ENCODE measurements at regions not wholly inside any gene's neighbourhood (a gene's known extent, or its start where the extent isn't known, plus 50 kb on each side); places are given as distances from the start of the nearest gene placed in this dataset.

DNA sequence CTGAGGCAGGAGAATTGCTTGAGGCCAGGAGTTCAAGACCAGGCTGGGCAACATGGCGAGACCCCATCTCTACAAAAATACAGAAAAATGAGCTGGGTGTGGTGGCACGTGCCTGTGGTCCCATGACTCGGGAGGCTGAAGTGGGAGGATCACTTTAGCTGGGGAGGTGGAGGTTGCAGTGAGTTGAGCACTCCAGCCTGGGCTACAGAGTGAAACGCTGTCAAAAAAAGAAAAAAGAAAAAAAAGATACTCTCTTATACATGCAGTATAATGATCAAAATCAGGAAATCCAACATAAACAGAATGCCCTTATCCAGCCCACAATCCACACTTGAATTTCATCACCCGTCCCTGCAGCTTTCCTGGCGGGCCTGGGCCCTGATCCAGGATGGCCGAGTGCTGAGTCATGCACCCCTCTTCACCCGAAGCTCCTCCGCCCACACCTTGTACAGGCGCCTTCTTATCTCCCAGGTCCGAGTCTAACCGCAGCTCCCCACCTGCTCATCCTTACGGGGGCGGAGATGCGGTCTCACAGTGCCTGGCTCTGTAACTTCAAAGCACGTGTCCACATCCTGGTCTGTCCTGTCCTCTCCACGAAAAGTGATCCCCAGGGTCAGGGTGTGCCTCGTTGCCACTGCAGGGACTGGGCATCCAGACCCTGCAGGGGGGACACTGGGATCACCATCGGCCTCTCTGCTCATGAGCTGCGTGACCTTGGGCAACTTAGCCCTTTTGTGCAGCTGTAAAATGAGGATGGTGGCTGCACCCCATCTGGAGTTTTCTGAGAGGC is 120.2 kb upstream of the SLC45A1 start (continued):
- TF ChIP-seq, protein P1, sequence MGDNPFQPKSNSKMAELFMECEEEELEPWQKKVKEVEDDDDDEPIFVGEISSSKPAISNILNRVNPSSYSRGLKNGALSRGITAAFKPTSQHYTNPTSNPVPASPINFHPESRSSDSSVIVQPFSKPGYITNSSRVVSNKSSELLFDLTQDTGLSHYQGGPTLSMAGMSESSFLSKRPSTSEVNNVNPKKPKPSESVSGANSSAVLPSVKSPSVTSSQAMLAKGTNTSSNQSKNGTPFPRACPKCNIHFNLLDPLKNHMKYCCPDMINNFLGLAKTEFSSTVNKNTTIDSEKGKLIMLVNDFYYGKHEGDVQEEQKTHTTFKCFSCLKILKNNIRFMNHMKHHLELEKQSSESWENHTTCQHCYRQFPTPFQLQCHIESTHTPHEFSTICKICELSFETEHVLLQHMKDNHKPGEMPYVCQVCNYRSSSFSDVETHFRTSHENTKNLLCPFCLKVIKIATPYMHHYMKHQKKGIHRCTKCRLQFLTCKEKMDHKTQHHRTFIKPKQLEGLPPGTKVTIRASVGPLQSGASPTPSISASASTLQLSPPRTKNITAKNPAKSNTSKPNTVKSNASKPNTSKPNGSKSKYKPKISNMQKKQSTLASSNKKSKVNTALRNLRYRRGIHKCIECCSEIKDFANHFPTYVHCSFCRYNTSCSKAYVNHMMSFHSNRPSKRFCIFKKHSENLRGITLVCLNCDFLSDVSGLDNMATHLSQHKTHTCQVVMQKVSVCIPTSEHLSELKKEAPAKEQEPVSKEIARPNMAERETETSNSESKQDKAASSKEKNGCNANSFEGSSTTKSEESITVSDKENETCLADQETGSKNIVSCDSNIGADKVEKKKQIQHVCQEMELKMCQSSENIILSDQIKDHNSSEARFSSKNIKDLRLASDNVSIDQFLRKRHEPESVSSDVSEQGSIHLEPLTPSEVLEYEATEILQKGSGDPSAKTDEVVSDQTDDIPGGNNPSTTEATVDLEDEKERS (CRISPR knock-in tag; IDR thresholded peaks at IDR 0.05): 0 out of 2 replicates have a peak, but pooled peaks have one; percentile 49
- TF ChIP-seq, protein P2, sequence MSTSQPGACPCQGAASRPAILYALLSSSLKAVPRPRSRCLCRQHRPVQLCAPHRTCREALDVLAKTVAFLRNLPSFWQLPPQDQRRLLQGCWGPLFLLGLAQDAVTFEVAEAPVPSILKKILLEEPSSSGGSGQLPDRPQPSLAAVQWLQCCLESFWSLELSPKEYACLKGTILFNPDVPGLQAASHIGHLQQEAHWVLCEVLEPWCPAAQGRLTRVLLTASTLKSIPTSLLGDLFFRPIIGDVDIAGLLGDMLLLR (CRISPR knock-in tag; IDR thresholded peaks at IDR 0.05): peak; percentile 76; the same call in 1 of the 2 replicates
- peak; percentile 87 for TF ChIP-seq HDAC2 (CRISPR knock-in tag; IDR thresholded peaks at IDR 0.05)
- peak; percentile 98 for TF ChIP-seq CBFB (CRISPR knock-in tag; IDR thresholded peaks at IDR 0.05)
- TF ChIP-seq, protein P3, sequence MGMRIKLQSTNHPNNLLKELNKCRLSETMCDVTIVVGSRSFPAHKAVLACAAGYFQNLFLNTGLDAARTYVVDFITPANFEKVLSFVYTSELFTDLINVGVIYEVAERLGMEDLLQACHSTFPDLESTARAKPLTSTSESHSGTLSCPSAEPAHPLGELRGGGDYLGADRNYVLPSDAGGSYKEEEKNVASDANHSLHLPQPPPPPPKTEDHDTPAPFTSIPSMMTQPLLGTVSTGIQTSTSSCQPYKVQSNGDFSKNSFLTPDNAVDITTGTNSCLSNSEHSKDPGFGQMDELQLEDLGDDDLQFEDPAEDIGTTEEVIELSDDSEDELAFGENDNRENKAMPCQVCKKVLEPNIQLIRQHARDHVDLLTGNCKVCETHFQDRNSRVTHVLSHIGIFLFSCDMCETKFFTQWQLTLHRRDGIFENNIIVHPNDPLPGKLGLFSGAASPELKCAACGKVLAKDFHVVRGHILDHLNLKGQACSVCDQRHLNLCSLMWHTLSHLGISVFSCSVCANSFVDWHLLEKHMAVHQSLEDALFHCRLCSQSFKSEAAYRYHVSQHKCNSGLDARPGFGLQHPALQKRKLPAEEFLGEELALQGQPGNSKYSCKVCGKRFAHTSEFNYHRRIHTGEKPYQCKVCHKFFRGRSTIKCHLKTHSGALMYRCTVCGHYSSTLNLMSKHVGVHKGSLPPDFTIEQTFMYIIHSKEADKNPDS (CRISPR knock-in tag; IDR thresholded peaks at IDR 0.05): no peak
- 0 out of 2 replicates have a peak, but pooled peaks have one; percentile 54 for TF ChIP-seq CHD4 (IDR thresholded peaks at IDR 0.05; ENCODE audit: borderline replicate concordance, low read length)
- TF ChIP-seq MED13 (CRISPR knock-in tag; IDR thresholded peaks at IDR 0.05): peak; percentile 93
- TF ChIP-seq PHF21A (CRISPR knock-in tag; IDR thresholded peaks at IDR 0.05): peak; percentile 60; the same call in 1 of the 2 replicates
- no peak for TF ChIP-seq NPAS2 (CRISPR knock-in tag; IDR thresholded peaks at IDR 0.05; ENCODE audit: borderline replicate concordance)
- no peak for TF ChIP-seq RAD21 (CRISPR knock-in tag; IDR thresholded peaks at IDR 0.05)
- 0 out of 2 replicates have a peak, but pooled peaks have one; percentile 17 for TF ChIP-seq TGIF2 (CRISPR knock-in tag; IDR thresholded peaks at IDR 0.05)
- TF ChIP-seq RXRB (CRISPR knock-in tag; IDR thresholded peaks at IDR 0.05; ENCODE audit: borderline replicate concordance): peak; percentile 68; the same call in 1 of the 2 replicates
- TF ChIP-seq, protein P4, sequence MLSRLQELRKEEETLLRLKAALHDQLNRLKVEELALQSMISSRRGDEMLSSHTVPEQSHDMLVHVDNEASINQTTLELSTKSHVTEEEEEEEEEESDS (CRISPR knock-in tag; IDR thresholded peaks at IDR 0.05; ENCODE audit: borderline replicate concordance): no peak
- peak; percentile 77; the same call in 1 of the 2 replicates for TF ChIP-seq ZMYM2 (CRISPR knock-in tag; IDR thresholded peaks at IDR 0.05)
- no peak for TF ChIP-seq REL (CRISPR knock-in tag; conservative IDR thresholded peaks at IDR 0.05)
- TF ChIP-seq, protein P5, sequence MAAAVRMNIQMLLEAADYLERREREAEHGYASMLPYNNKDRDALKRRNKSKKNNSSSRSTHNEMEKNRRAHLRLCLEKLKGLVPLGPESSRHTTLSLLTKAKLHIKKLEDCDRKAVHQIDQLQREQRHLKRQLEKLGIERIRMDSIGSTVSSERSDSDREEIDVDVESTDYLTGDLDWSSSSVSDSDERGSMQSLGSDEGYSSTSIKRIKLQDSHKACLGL (CRISPR knock-in tag; IDR thresholded peaks at IDR 0.05): 0 out of 2 replicates have a peak, but pooled peaks have one; percentile 44
- TF ChIP-seq, protein P6, sequence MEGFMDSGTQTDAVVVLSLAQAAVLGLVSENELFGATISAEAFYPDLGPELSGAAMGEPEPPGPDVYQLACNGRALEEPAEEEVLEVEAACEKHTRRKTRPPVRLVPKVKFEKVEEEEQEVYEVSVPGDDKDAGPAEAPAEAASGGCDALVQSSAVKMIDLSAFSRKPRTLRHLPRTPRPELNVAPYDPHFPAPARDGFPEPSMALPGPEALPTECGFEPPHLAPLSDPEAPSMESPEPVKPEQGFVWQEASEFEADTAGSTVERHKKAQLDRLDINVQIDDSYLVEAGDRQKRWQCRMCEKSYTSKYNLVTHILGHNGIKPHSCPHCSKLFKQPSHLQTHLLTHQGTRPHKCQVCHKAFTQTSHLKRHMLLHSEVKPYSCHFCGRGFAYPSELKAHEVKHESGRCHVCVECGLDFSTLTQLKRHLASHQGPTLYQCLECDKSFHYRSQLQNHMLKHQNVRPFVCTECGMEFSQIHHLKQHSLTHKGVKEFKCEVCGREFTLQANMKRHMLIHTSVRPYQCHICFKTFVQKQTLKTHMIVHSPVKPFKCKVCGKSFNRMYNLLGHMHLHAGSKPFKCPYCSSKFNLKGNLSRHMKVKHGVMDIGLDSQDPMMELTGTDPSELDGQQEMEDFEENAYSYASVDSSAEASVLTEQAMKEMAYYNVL (CRISPR knock-in tag; IDR thresholded peaks at IDR 0.05; ENCODE audit: borderline replicate concordance): peak; percentile 83
- 0 out of 2 replicates have a peak, but pooled peaks have one; percentile 4 for TF ChIP-seq MAFF (IDR thresholded peaks at IDR 0.05; ENCODE audit: low read depth, low read length)
